HG02759 (cell line): ENCODE measurements at regions not wholly inside any gene's neighbourhood (a gene's known extent, or its start where the extent isn't known, plus 50 kb on each side); places are given as distances from the start of the nearest gene placed in this dataset.

ENCODE experiments used
- ATAC-seq: cut with Tn5 transposase; IDR thresholded peaks from one replicate; pipeline ENCODE4 v1.9.1; 2021; ENCODE audit warnings: mild to moderate bottlenecking, moderate library complexity; ENCODE audit not compliant: unreplicated experiment

DNA sequence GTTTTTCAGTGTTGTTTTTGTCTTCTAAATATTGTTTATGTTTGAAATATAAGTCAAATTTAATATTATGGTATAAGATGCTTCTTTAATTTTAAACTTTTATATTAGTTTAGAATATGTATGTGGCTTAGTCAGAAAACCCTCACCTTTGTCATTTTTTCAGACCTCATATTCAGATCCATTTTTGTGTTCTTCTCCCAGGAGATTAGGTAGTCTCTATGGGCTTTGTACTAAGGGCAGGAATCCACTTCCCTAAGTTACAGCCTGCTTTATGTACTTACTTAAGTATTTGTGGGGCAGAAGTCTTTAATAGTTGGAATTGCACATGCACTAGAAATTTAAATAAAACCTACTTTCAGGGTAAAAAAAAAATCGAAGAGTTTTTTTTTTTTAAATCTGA is 63.5 kb upstream of the TENM3 start:
- ATAC-seq: no peak

DNA sequence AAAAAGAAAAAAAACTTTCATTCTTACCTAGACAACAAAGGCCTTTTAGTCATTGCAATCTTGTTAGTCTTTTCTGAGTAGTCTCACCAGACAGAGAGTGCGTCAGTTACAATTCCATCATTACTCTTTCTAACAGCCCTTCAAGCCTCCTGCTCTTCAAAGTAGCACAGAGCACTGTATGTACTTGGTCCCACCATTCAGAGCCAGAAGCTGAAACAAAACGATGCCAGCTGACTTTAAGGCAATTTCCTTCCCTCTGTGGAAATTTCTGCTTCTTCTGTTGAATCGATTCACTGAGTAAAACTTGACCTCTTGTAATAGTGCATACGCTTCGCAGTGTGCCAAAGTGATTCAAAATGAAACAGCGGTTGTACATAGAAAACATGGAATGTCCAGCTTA is 57.7 kb upstream of the TENM3 start:
- no peak for ATAC-seq

DNA sequence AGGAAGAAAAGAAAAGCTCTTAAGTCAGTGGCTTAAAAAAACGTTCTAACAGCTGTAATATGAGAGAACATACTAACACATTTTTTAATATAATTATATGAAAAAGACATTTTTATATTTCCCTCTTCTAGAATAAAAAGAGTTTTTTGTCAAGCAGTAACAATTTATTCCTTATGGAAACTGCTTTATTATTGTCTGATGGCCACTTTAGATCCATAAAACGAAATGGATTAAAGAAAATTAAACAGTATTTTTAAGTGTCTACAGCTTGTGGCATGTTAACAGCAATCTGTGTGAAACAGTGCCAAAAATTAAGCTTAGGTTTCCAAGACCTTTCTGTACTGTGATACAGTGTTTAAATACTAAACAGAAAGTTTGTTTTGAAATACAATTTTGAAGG is 55.5 kb upstream of the TENM3 start:
- ATAC-seq: no peak

DNA sequence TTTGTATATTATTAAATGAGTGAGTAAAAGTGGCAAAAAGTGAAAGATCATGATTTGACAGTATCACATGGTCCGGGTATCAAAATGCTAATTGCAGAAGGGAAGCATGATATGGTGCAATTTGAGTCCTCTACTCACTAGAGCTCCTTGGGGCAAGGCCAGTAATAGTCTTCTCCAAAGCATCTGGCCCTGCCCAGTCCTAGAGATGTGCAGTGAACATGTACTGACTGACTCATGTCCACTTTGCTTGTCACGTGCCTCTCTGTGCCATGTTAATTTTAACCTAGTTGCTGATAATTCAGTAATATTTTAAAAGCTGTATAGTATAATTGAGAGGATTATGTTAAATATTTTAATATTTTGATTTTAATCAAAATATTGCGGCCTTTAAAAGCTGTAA is 54.6 kb upstream of the TENM3 start:
- ATAC-seq: no peak

DNA sequence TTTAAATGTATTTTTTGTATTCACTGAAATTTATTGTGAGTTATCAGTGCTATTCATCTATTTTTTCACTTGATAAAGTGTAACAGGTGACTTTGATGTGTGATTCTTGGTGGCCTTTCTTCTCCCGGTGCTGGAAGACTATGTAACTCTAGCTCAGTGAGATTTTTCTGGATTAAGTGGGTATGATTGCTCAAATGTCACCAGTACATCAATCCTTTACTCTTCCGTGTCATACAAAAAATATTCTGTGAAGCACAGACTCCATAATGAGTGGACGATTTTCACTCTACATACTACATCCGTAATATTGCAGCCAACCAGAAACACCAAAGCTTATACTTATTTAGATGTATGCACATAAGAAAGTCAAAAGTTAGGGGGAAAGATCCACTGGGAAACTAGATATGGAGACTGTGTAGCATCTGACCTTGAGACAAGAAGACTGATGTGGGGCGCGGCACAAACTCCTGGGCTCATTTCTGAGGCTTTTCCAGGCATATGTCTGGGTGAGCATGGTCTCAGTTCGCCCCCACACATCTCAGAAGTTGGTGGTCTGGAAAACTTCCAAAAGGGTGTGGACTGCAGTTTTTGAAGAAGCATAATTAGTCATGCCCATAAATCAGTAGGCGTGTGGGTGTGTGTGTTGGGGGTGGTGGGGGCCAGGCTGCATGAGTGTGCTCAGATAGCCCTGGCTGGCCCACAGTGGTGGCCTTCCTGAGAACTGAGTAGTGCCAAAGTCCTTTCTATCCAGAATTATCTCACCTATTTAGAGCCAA is 53.9 kb upstream of the TENM3 start:
- ATAC-seq: no peak

DNA sequence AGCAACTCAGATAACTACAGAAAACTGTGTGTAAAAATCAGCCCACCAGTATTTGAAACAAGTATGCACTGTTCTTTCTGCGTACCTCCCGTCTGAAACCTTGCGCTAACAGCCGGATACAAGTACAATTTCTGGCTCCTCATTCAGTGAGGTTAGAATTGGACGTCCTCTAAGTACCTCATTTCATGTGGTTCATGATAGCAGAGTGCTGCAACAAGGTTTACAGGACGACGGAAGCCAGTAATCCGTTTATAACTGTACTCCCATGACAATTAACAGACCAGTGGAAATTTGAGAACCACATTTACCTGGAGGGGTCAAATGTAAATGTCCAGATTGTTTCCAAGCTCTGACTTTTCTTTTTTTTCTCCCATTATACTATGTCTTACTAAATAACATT is 52.9 kb upstream of the TENM3 start:
- ATAC-seq: no peak

DNA sequence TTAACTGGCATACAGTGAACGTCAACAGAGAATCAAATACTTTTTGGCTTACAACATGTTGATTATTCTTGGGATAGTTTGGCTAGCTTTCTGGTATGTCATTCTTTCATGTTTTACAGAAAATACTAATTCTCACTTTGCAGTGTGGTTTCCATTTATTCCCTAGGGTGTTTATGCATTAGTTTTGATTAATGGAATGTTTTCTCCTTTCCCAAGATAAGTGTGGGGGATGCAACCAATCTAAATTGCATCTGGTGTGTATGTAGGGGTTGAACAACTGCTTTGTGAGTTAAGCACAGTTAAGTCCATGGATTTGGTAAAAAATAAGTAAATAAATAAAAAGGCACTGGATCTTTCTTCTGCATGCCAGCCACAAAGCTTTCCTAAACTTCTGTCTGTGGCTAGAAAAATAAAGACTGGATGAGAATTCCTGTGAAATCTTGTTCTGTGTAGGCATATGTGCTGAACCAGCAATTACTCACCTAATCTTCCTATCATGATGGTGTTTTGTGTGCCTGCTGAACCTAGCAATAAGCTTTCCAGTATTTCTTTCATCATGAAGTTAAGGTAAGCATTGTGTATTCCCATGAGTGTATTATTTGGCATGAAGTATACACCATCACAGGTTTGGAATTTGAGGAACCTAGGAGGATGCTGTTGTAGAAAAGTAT is 50.6 kb upstream of the TENM3 start:
- ATAC-seq: no peak

DNA sequence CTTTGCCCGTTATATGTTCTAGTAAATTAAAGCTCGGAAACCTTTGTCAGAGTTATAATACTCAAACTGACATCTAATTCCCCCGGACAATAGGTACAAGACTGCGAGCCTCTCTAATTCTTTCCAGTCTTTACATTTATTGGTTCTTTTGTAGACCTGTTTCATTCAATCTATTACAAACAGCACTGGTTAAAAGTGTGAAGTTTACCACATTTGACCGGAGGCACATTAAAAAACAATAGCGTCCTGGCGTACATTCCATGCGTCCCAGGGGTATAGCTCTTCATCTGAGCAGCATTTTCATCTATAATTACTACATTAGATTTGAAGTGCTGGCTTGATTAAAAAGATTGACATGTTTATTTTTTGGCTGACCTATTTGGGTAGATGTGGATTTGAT is 49.9 kb upstream of the TENM3 start:
- no peak for ATAC-seq
